ENCODE measurements at regions not wholly inside any gene's neighbourhood (a gene's known extent, or its start where the extent isn't known, plus 50 kb on each side); places are given as distances from the start of the nearest gene placed in this dataset.

DNA sequence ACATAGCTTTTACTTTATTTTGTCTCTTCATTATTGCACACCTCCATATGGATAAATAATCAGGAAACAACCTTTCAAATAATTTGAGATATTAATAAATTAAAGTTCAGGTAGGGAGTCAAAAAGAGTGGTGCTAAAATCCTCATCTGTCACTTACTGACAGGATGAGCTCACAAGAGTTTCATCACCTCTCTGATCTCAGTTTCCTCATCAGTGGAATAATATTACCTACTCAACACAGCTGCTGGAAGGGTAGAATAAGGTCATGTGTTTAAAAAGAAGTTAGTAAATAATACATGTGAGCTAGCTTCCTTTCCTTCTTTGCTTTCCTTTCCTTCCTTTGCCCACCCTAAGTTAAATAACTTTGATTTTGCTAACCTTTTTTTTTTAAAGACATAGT lies 61.9 kb downstream of the RDH14 start:
- TF ChIP-seq ZNF155 (tag by site-specific recombination; IDR thresholded peaks at IDR 0.05) (no peak), ZNF776 (tag by site-specific recombination; IDR thresholded peaks at IDR 0.05; ENCODE audit: borderline replicate concordance) (no peak)
- Histone ChIP-seq H3K27ac (ENCODE audit: extremely low read depth, low read depth, low read length) (no peak overlapping the region), H3K36me3 (ENCODE audit: control insufficient read depth in 2 of 2, insufficient read depth in 1 of 2, low read length in 2 of 2) (no peaks in the 10 kb centered on the region), H3K9me3 (ENCODE audit: control insufficient read depth, insufficient read depth, low read depth, low read length) (no peaks in the 10 kb centered on the region), H3K4me1 (ENCODE audit: control insufficient read depth, insufficient read depth, low read length) (no peaks in the 10 kb centered on the region), H3K4me3 (ENCODE audit: low read depth, low read length) (no peak overlapping the region)
- ChIA-PET POLR2A (no interaction called here), CTCF (interaction anchor here (1.1 to 3.4 kb wide), 2 partner anchors 8 to 22 kb away, joined by 3 to 16 read pairs; no protein-coding TSS in a partner anchor)

DNA sequence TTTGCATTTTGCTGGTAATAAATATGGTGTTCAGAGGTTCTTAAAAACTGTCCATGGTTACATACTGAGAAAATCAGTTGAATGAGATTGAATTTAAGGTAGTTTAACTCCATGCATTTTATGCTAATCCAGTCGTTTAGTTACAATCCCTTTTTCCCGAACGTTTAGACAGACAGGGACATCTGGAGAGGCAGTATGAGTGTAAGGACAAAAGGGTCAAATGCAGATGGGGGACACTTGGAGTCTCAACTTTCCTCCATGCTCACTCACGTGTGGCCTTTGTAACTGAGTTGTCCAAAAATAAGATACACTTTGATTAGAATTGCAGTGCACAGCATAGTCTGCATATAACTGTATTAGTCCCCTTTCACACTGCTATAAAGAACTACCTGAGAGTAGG lies 63.9 kb downstream of the RDH14 start:
- CTCF ChIA-PET: no interaction called here
- no peaks in the 10 kb centered on the region for H3K36me3 ChIP-seq (ENCODE audit: control insufficient read depth in 2 of 2, insufficient read depth in 1 of 2, low read length in 2 of 2)

DNA sequence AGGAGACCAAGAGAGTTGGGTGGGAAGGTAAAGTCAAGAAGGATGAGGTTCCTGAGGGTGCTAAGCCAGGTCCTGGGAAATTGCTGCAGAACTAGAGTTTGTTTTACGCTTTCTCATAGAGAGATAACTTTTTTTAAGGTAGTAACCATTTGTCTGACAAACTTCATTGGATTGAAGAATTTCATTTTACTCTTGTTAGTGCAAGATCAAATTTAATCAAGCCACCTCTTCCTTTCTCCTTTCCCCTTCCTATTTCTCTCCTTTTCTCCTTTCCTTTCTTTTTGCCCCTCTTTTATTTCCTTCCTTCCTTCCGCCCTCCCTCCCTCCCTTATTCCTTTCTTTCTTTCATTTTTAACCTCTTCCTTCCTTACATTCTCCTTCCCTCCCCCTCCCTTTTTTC lies 65.4 kb downstream of the RDH14 start:
- H3K27ac ChIP-seq (ENCODE audit: extremely low read depth, low read depth, low read length): no peak overlapping the region
- ChIA-PET POLR2A (no interaction called here), CTCF (interaction anchor here (0.5 to 1.4 kb wide), 2 partner anchors 25 to 851 kb away, joined by 3 to 5 read pairs; no protein-coding TSS in a partner anchor)
- H3K9me3 ChIP-seq (ENCODE audit: control insufficient read depth, insufficient read depth, low read depth, low read length): no peaks in the 10 kb centered on the region
- TF ChIP-seq ZBTB7A (tag by site-specific recombination; IDR thresholded peaks at IDR 0.05; ENCODE audit: low read depth) (no peak), ZFP69B (tag by site-specific recombination; IDR thresholded peaks at IDR 0.05) (no peak), KLF7 (tag by site-specific recombination; IDR thresholded peaks at IDR 0.05; ENCODE audit: borderline replicate concordance) (no peak), ZNF660 (tag by site-specific recombination; IDR thresholded peaks at IDR 0.05) (no peak), HOXD13 (CRISPR knock-in tag; IDR thresholded peaks at IDR 0.05; ENCODE audit: borderline replicate concordance) (no peak)
- H3K36me3 ChIP-seq (ENCODE audit: control insufficient read depth in 2 of 2, insufficient read depth in 1 of 2, low read length in 2 of 2): no peaks in the 10 kb centered on the region
- no peaks in the 10 kb centered on the region for H3K4me1 ChIP-seq (ENCODE audit: control insufficient read depth, insufficient read depth, low read length)
- H3K4me3 ChIP-seq (ENCODE audit: low read depth, low read length): no peak overlapping the region

More for the DNA sequence above, 63.9 kb downstream of the RDH14 start:
- Histone ChIP-seq H3K27ac (ENCODE audit: extremely low read depth, low read depth, low read length) (no peak overlapping the region), H3K4me1 (ENCODE audit: control insufficient read depth, insufficient read depth, low read length) (no peaks in the 10 kb centered on the region), H3K9me3 (ENCODE audit: control insufficient read depth, insufficient read depth, low read depth, low read length) (no peaks in the 10 kb centered on the region), H3K4me3 (ENCODE audit: low read depth, low read length) (no peak overlapping the region)
- TF ChIP-seq, protein P1, sequence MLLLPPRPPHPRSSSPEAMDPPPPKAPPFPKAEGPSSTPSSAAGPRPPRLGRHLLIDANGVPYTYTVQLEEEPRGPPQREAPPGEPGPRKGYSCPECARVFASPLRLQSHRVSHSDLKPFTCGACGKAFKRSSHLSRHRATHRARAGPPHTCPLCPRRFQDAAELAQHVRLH (tag by site-specific recombination; IDR thresholded peaks at IDR 0.05): no peak
- TF ChIP-seq ZSCAN30 (tag by site-specific recombination; IDR thresholded peaks at IDR 0.05) (no peak), ZNF792 (tag by site-specific recombination; IDR thresholded peaks at IDR 0.05) (no peak), ZNF133 (tag by site-specific recombination; IDR thresholded peaks at IDR 0.05) (no peak), FEZF1 (tag by site-specific recombination; IDR thresholded peaks at IDR 0.05) (no peak), ZNF138 (tag by site-specific recombination; IDR thresholded peaks at IDR 0.05; ENCODE audit: borderline replicate concordance) (no peak)
- TF ChIP-seq, protein P2, sequence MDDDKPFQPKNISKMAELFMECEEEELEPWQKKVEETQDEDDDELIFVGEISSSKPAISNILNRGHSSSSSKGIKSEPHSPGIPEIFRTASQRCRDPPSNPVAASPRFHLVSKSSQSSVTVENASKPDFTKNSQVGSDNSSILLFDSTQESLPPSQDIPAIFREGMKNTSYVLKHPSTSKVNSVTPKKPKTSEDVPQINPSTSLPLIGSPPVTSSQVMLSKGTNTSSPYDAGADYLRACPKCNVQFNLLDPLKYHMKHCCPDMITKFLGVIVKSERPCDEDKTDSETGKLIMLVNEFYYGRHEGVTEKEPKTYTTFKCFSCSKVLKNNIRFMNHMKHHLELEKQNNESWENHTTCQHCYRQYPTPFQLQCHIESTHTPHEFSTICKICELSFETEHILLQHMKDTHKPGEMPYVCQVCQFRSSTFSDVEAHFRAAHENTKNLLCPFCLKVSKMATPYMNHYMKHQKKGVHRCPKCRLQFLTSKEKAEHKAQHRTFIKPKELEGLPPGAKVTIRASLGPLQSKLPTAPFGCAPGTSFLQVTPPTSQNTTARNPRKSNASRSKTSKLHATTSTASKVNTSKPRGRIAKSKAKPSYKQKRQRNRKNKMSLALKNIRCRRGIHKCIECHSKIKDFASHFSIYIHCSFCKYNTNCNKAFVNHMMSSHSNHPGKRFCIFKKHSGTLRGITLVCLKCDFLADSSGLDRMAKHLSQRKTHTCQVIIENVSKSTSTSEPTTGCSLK (tag by site-specific recombination; IDR thresholded peaks at IDR 0.05): no peak
- POLR2A ChIA-PET: no interaction called here

DNA sequence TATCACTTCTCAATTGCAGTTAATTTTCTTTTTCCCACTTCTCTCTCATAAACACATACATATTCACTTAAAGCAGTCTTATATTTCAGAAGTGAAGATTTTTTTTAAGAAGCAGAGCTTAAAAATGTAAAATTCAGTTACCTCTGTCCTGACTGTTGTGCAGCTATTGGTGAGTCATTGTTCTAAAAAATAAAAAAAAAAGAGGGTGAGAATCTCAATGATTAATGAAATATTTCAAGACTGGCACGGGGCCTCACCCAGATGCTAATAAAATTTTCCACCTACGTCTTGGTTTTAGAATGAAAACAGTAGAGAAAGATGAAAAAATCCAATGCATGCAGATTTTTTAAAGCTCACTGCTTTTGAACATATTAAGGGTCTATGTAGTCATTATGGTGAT lies 67.7 kb downstream of the RDH14 start:
- no peak for TF ChIP-seq ZNF510 (tag by site-specific recombination; IDR thresholded peaks at IDR 0.05; ENCODE audit: insufficient replicate concordance)
- TF ChIP-seq, protein P3, sequence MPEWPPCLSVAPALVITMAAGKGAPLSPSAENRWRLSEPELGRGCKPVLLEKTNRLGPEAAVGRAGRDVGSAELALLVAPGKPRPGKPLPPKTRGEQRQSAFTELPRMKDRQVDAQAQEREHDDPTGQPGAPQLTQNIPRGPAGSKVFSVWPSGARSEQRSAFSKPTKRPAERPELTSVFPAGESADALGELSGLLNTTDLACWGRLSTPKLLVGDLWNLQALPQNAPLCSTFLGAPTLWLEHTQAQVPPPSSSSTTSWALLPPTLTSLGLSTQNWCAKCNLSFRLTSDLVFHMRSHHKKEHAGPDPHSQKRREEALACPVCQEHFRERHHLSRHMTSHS (tag by site-specific recombination; IDR thresholded peaks at IDR 0.05): no peak
- TF ChIP-seq OSR2 (tag by site-specific recombination; IDR thresholded peaks at IDR 0.05): no peak
- TF ChIP-seq ZNF610 (tag by site-specific recombination; IDR thresholded peaks at IDR 0.05; ENCODE audit: borderline replicate concordance): no peak
- Histone ChIP-seq H3K4me3 (ENCODE audit: low read depth, low read length) (no peak overlapping the region), H3K4me1 (ENCODE audit: control insufficient read depth, insufficient read depth, low read length) (no peaks in the 10 kb centered on the region), H3K27ac (ENCODE audit: extremely low read depth, low read depth, low read length) (no peak overlapping the region), H3K9me3 (ENCODE audit: control insufficient read depth, insufficient read depth, low read depth, low read length) (no peaks in the 10 kb centered on the region), H3K36me3 (ENCODE audit: control insufficient read depth in 2 of 2, insufficient read depth in 1 of 2, low read length in 2 of 2) (no peaks in the 10 kb centered on the region)
- CTCF ChIA-PET: interaction anchor here (0.9 to 1.4 kb wide), 2 partner anchors 9 to 26 kb away, joined by 3 read pairs; no protein-coding TSS in a partner anchor
- POLR2A ChIA-PET: no interaction called here

Data from HEK293 (cell line).